ENCODE measurements at regions not wholly inside any gene's neighbourhood (a gene's known extent, or its start where the extent isn't known, plus 50 kb on each side); places are given as distances from the start of the nearest gene placed in this dataset.
A peak's percentile ranks its signal among the peaks of the same experiment; 100 is the strongest.
"Not testable (repeated sequence)": the region's sequence is repeated elsewhere in the genome, so short reads cannot be mapped to it uniquely, and the experiment has no call there.

DNA sequence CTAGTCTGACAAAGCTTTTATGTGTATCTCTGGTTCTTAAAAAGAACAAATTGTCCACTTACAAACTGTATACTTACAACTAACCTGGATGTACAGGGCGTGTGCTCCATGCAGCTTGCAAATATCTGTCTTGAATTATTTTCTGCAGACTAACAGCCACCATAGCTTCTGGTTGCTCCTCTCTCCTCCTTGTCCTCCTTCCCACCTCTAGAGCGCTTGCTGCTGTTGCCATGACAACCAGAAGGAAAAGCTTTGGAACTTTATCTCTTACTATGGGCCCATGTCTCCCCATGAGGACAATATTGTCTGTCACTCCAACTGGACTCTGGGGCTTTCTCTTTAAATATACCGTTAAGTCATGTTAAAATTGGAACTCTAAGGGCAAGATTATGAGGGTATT is 71.5 kb upstream of the DHX40 start:
- peak in 5 of 56 donors; percentile 4 to 26 (median 8) for DNase-seq

DNA sequence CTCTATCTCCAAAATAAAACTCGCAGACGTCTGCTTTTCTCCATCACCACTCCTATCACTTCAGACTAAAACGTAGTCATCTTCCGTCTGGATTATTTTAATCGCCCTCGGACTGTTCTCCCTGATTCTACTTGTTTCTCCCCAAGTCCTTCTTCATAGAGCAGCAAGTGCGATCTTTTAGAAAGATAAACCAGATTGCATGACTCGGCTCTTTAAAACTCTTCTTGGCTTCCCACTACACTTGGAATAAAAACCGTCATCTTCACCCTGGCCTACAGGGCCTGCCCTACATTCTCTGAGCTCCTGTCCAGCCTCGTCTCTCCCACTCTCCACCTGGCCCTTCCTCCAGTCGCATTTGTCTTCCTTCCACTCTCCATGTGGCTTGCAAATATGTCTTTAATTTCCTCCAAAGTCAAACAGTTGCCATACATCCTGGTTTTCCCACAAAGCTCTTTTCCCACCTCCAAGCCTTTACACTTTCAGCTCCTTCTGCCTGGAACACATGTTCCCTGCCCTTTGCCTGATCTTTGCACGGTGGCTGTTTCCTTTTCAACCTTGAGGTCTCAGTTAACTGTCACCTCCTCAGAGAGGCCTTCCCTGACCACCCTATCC is 70.5 kb upstream of the DHX40 start:
- DNase-seq = no peak

- DNase-seq = no peak
These were observed 69.2 kb upstream of the DHX40 start for GRCh38 chr17:59496178-59496577.

- no peak for DNase-seq
These were observed 66.7 kb upstream of the DHX40 start for GRCh38 chr17:59498530-59499307.

DNA sequence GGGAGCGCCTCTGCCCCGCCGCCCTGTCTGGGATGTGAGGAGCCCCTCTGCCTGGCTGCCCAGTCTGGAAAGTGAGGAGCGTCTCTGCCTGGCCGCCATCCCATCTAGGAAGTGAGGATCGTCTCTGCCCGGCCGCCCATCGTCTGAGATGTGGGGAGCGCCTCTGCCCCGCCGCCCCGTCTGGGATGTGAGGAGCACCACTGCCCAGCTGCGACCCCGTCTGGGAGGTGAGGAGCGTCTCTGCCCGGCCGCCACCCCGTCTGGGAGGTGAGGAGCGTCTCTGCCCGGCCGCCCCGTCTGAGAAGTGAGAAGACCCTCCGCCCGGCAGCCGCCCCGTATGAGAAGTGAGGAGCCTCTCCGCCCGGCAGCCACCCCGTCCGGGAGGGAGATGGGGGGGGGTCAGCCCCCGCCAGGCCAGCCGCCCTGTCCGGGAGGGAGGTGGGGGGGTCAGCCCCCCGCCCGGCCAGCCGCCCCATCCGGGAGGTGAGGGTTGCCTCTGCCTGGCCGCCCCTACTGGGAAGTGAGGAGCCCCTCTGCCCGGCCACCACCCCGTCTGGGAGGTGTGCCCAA is 65.2 kb upstream of the DHX40 start:
- DNase-seq = not testable (repeated sequence)

GRCh38 chr17:59501690-59502089 is 63.7 kb upstream of the DHX40 start:
- DNase-seq = no peak

DNA sequence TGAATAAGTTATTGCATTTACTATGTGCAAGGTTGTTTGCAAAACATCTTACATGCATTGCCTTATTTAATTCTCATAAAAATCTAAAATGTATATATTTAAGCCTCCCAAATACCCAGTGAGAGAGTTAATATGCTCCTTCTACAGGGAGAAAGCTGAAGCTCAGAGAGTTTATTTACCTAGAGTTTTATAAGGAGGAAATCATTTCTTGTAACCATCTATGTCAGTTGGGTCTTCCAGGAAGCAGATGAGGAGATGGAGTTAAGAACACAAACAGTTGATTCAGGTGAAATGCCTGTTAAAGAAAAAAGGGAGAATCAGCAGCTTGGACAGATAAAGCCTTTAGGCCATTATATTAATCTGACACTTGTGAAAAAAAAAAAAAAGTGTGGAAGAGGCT is 62.6 kb upstream of the DHX40 start:
- DNase-seq = no peak

- no peak for DNase-seq
These were observed 61.9 kb upstream of the DHX40 start for GRCh38 chr17:59503500-59503899.

DNA sequence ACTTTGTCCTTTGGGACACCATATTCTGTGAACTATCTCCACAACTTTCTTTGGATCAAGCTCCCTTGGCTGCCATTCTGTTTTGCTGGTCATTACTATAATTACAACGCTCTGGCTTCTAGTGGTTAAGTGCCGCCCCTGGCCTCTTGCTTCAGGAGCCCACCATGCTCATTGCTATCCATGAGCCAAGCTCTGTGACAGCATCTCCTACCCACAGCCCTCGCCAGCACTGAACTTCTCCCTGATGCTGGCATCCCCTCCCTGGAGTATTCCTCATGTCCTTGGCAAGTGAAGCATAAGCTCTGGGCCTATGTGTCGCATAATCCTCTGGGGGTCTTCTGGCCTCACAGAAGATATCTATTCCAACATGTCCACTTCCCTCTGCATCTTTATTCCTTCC is 60.6 kb upstream of the DHX40 start:
- DNase-seq = no peak

GRCh38 chr17:59505610-59506276 is 59.7 kb upstream of the DHX40 start:
- no peak for DNase-seq

- no peak for DNase-seq
These were observed 58.3 kb upstream of the DHX40 start for GRCh38 chr17:59506894-59507726.

DNA sequence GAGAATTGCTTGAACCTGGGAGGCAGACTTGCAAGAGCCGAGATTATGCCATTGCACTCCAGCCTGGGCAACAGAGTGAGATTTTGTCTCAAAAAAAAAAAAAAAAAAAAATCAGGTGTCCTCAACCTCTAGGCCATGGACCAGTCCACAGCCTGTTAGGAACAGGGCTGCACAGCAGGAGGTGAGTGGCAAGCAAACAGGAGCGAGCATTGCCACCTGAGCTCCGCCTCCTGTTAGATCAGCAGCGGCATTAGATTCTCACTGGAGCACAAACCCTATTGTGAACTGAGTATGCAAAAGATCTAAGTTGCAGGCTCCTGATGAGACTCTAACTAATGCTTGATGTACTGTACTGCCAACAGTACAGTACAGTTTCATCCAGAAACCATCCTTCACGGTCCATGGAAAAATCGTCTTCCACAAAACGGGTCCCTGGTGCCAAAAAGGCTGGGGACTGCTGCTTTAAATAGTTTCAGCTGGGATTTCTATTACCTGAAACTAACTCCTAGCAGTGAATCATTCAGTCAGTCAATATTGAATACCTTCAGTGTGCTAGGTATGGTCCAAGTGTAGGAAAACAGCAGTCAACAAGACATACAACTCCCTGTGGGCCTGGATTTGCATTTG is 56.3 kb upstream of the DHX40 start:
- no peak for DNase-seq

GRCh38 chr17:59510611-59511010 is 54.8 kb upstream of the DHX40 start:
- no peak for DNase-seq

DNA sequence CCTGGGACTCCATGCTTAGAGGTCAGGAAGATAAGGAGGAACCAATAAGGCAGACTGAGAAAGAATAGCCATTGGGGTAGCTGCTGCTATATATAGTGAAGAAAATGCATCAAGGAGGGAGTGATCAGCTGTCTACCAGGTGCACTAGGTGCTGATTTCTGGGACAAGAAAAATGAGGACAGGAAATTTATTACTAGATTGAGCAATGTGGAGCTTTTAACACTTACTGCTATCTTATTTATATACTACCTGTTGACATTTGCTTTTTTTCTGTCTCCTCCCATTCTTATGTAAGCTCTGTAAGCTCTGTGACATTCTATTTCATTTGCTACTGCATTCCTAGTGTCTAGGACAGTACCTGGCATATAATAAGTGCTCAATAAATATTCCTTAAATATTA is 53.7 kb upstream of the DHX40 start:
- DNase-seq = no peak

GRCh38 chr17:59512844-59513385 is 52.5 kb upstream of the DHX40 start:
- no peak for DNase-seq

DNA sequence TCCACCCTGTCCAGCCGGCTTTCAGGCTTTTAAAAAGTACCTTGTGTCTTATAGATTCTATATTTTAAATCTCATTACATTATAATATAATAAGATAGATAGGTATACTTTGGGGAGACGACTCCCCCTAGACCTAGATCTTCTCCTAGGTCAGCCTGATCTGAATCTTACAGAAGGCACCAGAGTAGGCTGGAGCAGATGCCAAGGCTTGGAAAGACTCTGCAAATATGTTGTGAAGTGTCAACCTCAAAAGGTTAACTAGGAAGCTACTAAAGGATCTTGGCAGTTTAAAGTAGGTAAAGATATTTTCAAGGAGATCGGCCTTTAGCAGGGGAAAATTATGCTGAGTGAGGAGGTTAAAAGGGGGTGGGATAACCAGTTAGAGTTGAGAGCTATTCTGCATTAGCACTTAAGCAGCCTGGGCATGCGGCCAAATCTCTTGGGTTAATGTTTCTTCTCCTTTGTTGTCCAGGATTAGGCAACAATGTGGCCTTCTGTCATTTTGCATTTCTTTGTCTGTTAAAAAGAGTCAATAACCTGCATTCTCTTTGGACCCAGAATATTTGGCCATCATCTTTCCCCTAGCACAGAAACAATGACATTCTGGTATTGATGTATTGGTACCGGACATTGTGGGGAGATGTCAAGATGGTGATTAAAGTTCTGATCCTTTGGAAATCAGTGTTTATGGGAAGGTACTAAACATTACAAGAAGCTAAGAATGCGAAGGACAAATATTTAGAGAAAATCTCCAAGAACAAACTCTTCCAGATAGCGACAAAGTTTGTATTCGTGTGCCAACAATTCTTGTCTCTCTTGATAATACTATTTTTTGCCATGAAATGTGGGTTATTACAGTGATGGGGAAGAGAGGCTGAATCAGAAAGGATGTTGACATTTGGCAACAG is 51.2 kb upstream of the DHX40 start:
- DNase-seq = peak in 31 of 56 donors; percentile 1 to 87 (median 27)

Measured in amygdala (tissue), 56 donors.